ENCODE measurements at regions not wholly inside any gene's neighbourhood (a gene's known extent, or its start where the extent isn't known, plus 50 kb on each side); places are given as distances from the start of the nearest gene placed in this dataset.
"Not testable (repeated sequence)": the region's sequence is repeated elsewhere in the genome, so short reads cannot be mapped to it uniquely, and the experiment has no call there.

DNA sequence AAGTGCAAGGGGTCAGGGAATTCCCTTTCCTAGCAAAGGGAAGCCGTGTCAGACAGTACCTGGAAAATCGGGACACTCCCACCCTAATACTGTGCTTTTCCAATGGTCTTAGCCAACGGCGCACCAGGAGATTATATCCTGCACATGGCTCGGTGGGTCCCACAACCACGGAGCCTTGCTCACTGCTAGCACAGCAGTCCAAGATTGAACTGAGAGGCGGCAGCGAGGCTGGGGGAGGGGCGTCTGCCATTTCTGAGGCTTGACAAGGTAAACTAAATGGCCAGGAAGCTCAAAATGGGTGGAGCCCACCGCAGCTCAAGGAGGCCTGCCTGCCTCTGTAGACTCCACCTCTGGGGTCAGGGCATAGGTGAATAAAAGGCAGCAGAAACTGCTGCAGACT, 76.5 kb upstream of the LINC00632 start:
- H3K27me3 ChIP-seq (replicated peaks); in situ Hi-C loops (cut with HindIII; ENCODE audit: low pct_ligation_motif_present, low sequenced_read_pairs); H3K36me3 ChIP-seq (replicated peaks); H3K4me3 ChIP-seq (ENCODE audit: low read depth, low read length); DNase-seq; H3K27ac ChIP-seq: not testable (repeated sequence)

DNA sequence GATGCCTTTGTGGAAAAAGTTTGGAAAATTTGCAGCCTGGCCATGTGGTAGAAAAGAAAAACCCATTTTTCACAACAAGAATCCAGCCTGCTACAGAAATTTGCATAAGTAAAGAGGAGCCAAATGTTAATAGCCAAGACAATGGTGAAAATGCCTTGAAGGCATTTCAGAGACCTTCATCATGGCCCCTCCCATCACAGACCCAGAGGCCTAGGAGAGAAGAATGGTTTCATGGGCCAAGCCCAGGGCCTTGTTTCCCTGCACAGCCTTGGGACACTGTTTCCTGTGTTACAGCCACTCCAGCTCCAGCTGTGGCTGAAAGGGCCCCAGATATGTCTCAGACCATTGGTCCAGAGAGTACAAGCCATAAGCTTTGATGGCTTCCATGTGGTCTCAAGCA, 101.4 kb upstream of the LINC00632 start:
- no peak overlapping the region for H3K27ac ChIP-seq
- DNase-seq: no peak
- in situ Hi-C loops (cut with HindIII; ENCODE audit: low pct_ligation_motif_present, low sequenced_read_pairs): no loop called here
- no peaks in the 10 kb centered on the region for H3K27me3 ChIP-seq (replicated peaks)
- H3K4me3 ChIP-seq (ENCODE audit: low read depth, low read length): no peak overlapping the region
- TF ChIP-seq, protein P1, sequence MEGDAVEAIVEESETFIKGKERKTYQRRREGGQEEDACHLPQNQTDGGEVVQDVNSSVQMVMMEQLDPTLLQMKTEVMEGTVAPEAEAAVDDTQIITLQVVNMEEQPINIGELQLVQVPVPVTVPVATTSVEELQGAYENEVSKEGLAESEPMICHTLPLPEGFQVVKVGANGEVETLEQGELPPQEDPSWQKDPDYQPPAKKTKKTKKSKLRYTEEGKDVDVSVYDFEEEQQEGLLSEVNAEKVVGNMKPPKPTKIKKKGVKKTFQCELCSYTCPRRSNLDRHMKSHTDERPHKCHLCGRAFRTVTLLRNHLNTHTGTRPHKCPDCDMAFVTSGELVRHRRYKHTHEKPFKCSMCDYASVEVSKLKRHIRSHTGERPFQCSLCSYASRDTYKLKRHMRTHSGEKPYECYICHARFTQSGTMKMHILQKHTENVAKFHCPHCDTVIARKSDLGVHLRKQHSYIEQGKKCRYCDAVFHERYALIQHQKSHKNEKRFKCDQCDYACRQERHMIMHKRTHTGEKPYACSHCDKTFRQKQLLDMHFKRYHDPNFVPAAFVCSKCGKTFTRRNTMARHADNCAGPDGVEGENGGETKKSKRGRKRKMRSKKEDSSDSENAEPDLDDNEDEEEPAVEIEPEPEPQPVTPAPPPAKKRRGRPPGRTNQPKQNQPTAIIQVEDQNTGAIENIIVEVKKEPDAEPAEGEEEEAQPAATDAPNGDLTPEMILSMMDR (IDR thresholded peaks at IDR 0.05; ENCODE audit: low read depth, low read length, missing control alignments): no peak
- H3K36me3 ChIP-seq (replicated peaks): no peaks in the 10 kb centered on the region

DNA sequence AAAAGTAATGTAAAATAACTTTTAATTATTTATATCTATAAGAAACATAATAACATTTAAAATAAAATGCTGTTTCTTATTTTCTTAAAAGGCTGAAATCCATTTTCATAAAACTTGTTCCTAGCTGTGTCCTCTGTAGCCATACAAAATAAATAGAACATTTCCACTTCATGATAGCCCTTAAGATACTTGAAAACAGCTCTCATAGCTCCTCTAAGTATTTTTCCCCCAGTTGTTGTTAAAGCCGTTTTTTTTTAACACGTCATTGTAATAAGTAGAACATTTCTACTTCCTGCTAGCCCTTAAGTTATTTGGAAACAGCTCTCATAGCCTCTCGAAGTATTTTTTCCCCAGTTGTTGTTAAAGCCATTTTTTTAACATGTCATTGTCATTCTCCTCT, 97.3 kb upstream of the SOX3 start:
- H3K27ac ChIP-seq: no peak overlapping the region
- H3K27me3 ChIP-seq (replicated peaks): no peaks in the 10 kb centered on the region
- TF ChIP-seq, protein P1 (IDR thresholded peaks at IDR 0.05; ENCODE audit: low read depth, low read length, missing control alignments): no peak
- no peak overlapping the region for H3K4me3 ChIP-seq (ENCODE audit: low read depth, low read length)
- in situ Hi-C loops (cut with HindIII; ENCODE audit: low pct_ligation_motif_present, low sequenced_read_pairs): no loop called here
- no peak for DNase-seq
- H3K36me3 ChIP-seq (replicated peaks): no peaks in the 10 kb centered on the region

DNA sequence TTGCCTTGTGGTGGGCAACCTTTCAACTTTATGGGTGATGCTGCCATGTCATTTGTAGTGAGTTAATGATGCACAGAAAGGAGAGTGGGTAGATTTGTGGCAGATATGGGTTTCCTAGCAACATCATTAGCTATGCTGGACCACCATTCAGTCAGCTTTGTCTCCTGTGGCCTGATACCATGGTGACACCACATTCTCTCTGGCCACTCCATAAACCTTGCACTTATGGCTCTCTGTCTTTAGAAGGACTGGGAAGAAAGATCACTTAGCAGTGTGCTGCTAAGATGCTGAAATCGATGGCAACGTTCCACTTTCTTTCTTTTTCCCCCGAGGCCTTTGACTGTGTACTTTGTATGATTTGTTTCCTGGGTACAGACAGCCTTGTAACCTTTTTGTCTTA, 95.0 kb upstream of the SOX3 start:
- H3K27ac ChIP-seq: no peak overlapping the region
- TF ChIP-seq, protein P1 (IDR thresholded peaks at IDR 0.05; ENCODE audit: low read depth, low read length, missing control alignments): no peak
- H3K36me3 ChIP-seq (replicated peaks): no peaks in the 10 kb centered on the region
- in situ Hi-C loops (cut with HindIII; ENCODE audit: low pct_ligation_motif_present, low sequenced_read_pairs): no loop called here
- no peak overlapping the region for H3K4me3 ChIP-seq (ENCODE audit: low read depth, low read length)
- no peaks in the 10 kb centered on the region for H3K27me3 ChIP-seq (replicated peaks)
- no peak for DNase-seq

DNA sequence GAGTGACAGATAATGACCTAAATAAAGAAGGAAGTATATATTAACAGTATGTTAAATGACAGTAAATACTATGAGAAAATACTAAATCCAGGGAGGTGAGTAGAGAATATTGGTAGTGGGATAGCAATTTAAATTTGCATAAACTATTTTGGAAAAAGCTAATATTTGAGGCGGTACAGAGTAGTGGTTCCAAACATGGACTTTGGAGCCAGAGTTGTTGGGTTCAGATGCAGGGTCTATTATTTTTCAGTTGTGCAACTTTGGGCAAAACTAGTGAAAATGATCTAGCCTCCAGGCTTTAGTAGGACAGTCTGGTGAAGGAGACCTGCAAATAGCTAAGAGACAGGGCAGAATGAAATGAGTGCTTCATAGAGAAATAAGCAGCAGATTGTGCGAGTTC, 84.8 kb upstream of the SOX3 start:
- no peak overlapping the region for H3K4me3 ChIP-seq (ENCODE audit: low read depth, low read length)
- no peak overlapping the region for H3K27ac ChIP-seq
- TF ChIP-seq, protein P1 (IDR thresholded peaks at IDR 0.05; ENCODE audit: low read depth, low read length, missing control alignments): no peak
- no peaks in the 10 kb centered on the region for H3K27me3 ChIP-seq (replicated peaks)
- H3K36me3 ChIP-seq (replicated peaks): no peaks in the 10 kb centered on the region
- in situ Hi-C loops (cut with HindIII; ENCODE audit: low pct_ligation_motif_present, low sequenced_read_pairs): no loop called here
- no peak for DNase-seq

DNA sequence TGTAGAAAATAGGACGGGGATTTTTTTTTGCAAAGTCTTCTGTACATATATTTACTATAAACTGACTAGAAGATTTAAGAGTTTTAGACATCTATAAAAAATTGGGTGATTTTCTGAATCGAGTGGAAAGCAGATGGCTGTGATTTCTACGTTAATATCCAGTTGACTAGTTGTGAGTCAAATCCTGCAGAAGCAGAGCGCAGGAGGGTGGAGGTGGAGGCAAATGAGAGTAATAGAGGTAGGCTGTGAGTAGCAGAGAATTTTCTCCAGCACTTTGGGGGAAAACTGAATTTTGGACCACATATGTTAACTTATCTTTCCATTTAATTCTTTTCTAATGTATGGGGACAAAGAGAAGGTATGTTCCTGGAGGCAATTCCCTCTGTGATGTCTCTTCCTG, 82.1 kb upstream of the SOX3 start:
- H3K36me3 ChIP-seq (replicated peaks): no peaks in the 10 kb centered on the region
- DNase-seq: no peak
- H3K27ac ChIP-seq: no peak overlapping the region
- TF ChIP-seq, protein P1 (IDR thresholded peaks at IDR 0.05; ENCODE audit: low read depth, low read length, missing control alignments): no peak
- no peak overlapping the region for H3K4me3 ChIP-seq (ENCODE audit: low read depth, low read length)
- no peaks in the 10 kb centered on the region for H3K27me3 ChIP-seq (replicated peaks)
- in situ Hi-C loops (cut with HindIII; ENCODE audit: low pct_ligation_motif_present, low sequenced_read_pairs): no loop called here
